ENCODE measurements at regions not wholly inside any gene's neighbourhood (a gene's known extent, or its start where the extent isn't known, plus 50 kb on each side); places are given as distances from the start of the nearest gene placed in this dataset.
"Not testable (repeated sequence)": the region's sequence is repeated elsewhere in the genome, so short reads cannot be mapped to it uniquely, and the experiment has no call there.

DNA sequence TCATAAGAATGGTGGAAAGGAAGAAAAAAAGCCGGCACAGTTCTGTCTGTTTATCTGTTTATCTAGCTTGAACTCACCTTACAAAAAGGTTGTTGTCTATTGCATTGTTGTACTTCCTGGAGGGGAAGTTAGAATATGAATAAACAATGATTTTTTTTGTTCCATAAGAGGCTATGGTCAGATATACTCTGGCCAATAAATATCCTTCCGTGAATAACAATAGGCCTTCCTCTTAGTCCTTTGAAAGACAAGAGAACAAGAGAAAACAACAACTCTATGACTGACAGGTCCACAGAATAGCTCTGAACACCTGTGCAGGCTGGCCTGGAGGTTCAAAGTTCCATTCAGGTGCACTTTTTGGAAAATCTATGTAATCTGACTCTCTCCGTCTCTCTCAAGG lies 192.8 kb upstream of the KRR1 start:
- H3K4me3 ChIP-seq (ENCODE audit: low read length), result no peak overlapping the region
- DNase-seq (ENCODE audit: low read depth, low spot score), result no peak

DNA sequence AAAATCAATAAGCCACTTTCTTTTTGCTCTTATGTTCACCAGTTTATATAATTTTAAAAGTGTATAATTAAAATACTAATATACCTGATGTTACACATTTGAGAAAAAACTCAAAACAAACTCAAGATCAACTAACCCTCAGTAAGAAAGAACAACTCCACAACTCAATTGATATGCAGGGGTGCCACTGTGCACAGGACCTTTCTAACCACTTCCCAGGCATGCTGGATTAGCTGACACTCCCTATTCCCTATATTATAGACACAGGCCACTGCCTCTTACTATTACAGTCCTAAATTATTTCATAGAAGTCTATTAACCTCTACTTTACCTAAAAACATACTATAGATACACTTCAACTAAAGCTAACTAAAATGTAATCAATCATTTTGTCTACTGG lies 191.7 kb upstream of the KRR1 start:
- H3K4me3 ChIP-seq (ENCODE audit: low read length), result no peak overlapping the region
- no peak for DNase-seq (ENCODE audit: low read depth, low spot score)

DNA sequence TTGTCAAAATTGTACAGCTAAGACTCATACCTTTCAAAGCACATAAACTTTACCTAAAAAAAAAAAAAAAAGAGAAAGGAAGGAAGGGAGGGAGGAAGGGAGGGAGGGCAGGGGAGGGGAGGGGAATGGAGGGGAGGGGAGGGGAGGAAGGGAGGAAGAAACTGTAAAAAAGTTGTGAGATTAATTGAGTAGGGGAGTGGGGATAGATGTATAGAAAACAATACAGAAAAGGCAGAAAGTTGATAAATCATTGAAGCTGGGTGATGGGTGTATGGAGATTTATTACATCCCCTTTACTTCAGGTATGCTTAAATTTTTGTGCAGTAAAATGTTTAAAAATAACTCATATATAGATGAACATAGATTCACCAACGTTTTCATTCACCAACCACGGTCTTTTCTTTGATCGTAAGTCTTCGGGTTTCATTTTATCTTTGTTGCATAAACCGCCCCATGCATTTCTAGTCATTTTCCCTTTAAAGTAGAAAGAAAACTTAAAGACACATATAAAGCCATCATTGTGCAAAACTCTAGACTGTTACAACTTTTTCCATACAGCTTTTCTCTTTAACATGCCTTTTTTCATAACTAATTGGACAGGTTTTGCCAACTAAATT lies 191.2 kb upstream of the KRR1 start:
- peak; percentile 25 for DNase-seq (ENCODE audit: low read depth, low spot score)
- no peak overlapping the region for H3K4me3 ChIP-seq (ENCODE audit: low read length)

DNA sequence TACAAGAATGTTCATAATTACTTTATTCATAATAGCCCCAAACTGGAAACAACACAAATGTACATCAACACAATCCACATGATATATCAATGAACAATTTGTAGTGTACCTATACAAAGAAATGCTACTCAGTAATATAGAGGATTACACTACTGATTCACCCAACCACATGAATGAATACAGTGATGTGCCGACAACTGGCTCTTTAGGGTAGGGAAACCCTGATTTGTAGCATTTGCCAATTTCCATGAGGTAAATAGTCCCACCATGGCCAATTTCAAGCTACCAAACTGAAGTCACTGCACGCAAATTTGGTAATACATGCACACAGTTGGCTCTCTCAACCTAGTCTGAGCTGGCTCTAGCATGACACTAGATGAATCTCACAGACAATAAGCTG lies 190.4 kb upstream of the KRR1 start:
- H3K4me3 ChIP-seq (ENCODE audit: low read length), result no peak overlapping the region
- DNase-seq (ENCODE audit: low read depth, low spot score), result no peak

DNA sequence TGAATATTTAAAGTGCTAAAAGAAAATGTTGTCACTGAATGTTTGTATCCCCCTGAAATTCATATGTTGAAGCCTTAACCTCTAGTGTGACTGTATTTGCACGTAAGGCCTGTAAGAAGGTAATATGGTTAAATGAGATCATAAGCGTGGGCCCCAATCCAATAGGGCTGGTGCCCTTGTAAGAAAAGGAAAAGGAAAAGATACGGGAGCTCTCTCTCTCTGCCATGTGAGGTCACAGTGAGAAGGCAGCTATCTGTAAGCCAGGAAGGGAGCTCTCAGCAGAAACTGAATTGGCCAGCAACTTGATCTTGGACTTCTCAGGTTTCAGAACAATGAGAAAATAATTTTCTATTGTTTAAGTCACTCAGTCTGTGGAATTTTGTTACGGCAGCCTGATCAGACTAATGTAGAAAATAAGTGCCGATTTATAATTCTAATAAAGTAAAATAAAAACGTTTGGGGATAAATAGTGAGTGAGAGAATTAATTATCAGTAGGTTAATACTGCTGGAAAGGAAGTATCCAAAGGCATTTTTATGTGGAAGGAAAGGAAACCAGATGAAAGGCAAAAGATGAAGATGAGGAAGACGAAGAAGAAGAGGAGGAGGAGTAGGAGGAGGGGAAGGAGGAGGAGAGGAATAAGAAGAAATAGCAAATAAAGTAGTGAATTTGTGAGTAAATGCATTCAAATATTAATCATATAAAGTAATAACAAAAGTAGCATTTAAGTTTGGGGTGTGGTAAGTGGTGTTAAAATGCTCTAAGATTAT lies 188.5 kb upstream of the KRR1 start:
- no peak for DNase-seq (ENCODE audit: low read depth, low spot score)
- H3K4me3 ChIP-seq (ENCODE audit: low read length), result no peak overlapping the region

DNA sequence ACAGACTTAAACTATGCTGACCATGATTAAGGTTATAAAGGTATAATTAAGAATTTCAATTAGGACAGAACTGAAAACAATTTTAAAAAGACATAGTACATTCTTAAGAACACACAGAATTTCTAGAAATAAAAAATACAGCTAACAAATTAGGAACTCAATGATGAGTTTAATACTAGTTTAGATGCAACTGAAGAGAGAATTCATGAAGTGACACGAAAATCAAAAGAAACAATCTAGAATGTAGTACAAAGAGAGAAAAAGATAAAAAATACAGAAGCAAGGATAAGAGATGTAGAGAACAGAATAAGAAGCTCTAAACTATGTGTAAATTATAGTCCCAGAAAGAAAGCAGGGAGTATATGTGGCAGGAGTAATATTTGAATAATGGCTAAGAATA lies 187.8 kb upstream of the KRR1 start:
- DNase-seq (ENCODE audit: low read depth, low spot score), result no peak
- no peak overlapping the region for H3K4me3 ChIP-seq (ENCODE audit: low read length)

DNA sequence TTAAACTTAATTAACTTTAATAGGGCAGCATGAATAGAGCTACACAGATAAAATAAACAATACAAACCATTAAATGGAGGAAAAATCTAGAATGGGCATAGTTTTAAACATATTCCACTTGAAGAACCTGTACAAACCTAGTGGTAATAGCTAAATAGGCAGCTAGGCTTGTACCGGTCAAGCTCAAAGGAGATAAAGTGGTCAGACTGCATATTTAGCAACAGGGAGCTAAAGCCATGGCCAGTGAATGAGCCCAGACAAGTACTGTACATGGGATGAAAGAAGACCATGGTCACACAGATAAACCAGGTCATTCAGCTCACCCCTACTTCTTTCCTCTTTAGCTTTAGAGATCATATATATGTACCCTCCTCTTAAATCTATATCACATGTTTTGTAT lies 186.6 kb upstream of the KRR1 start:
- H3K4me3 ChIP-seq (ENCODE audit: low read length), result no peak overlapping the region
- no peak for DNase-seq (ENCODE audit: low read depth, low spot score)

DNA sequence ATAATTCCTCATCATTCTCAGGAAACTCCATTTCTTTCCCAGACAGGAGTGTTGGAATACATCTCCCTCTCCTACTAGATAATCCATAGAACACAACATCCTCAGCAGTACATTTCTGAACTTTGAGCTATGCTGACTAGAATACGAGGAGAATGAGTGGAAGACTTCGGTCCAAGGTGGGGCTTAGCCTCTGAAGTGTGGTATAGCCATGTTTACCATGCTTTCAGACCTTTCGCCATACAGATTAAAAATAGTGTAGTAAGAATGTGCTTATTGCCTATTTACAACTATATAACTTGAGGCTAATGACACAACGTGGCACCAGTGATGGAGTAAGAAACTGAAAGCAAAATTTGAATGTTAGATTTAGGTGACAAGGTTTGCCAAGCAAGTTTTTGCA lies 184.5 kb upstream of the KRR1 start:
- H3K4me3 ChIP-seq (ENCODE audit: low read length), result no peak overlapping the region
- DNase-seq (ENCODE audit: low read depth, low spot score), result no peak

DNA sequence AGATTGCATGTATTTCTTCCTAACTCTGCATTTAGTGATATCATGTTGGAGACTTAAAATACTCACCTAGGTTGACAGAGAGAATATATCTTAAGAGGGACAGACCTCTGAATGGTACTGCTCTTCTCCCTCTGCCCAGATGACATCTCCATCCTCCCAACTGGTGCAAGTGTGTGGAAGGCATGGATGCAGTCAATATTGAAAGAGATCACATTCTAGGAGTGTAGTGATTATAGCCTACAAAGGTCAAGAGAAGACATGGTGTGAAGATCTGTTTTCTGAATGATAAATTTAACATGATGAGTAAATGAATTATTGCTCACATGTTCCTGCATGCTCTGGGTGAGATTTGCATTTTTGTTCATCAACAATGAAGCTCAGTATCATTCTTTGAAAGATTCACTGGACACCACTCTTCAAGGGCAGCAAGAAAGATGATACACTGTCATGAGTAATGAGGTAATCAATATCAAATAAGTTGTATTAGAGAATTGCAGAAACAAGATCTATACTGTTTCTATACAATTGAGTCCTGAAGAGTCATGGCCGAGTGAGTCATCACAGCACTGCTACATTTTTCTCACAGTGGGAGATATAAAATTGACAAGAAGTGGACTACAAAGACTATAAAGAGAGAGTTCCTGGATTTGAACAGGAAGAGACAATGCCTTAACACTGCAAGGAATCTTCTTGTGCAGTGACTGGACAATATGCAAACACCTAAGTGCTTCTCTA lies 183.3 kb upstream of the KRR1 start:
- H3K4me3 ChIP-seq (ENCODE audit: low read length), result no peak overlapping the region
- no peak for DNase-seq (ENCODE audit: low read depth, low spot score)

DNA sequence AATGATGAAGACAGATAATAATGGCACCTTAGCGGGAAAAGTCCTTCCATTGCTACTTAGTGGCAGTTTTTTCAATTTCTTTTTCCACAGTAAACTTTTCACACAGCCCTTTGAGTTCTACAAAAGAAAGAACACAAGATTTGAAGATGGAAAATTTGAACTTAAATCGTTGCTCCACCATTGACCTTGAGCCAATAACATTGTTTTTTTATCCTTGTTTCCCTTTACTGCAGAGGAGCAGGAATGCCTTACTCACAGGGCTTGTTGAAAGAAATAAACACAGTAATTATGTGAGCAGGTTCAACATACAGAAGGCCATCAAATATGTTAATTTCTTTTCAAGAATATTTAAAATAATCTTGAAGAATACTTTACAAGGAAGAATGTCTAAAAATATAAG lies 181.5 kb upstream of the KRR1 start:
- DNase-seq (ENCODE audit: low read depth, low spot score), result no peak
- H3K4me3 ChIP-seq (ENCODE audit: low read length), result no peak overlapping the region

DNA sequence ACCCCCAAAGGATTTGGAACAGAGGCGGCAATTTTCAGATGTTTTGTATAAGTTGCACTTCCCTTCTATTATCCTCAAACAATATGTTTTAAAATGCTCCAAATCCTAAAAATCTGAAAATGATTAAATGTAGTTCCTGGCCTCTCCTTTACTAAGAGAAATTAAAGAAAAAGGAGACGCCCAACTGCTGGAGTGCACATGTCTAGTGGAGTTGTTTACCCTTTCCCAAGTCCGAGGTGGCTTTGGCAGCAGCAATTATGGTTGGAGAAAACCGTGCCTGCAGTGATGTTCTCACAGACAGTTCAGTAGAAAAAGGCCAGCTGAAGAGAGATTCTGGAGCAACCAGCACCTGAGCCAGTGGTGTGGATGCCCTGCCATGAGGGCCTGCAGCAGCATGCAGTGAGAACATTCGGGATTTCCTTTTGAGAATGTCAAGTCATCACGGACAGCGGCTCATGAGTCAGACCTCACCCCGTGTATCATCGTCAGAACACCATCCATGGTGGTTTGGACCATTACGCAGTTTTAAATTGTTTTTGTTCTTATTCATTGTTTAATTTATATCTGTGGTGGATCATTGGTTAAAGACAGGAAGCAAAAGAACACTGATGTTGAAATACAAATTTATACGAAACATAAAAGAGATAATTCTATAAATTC lies 179.0 kb upstream of the KRR1 start:
- H3K4me3 ChIP-seq (ENCODE audit: low read length), result no peak overlapping the region
- DNase-seq (ENCODE audit: low read depth, low spot score), result no peak

DNA sequence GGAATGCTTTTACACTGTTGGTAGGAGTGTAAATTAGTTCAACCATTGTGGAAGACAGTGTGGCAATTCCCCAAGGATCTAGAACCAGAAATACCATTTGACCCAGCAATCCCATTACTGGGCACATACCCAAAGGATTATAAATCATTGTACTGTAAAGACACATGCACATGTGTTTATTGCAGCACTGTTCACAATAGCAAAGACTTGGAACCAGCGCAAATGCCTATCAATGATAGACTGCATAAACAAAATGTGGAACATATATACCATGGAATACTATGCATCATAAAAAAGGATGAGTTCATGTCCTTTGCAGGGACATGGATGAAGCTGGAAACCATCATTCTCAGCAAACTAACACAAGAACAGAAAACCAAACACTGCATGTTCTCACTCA lies 174.8 kb upstream of the KRR1 start:
- not testable (repeated sequence) for DNase-seq (ENCODE audit: low read depth, low spot score)

DNA sequence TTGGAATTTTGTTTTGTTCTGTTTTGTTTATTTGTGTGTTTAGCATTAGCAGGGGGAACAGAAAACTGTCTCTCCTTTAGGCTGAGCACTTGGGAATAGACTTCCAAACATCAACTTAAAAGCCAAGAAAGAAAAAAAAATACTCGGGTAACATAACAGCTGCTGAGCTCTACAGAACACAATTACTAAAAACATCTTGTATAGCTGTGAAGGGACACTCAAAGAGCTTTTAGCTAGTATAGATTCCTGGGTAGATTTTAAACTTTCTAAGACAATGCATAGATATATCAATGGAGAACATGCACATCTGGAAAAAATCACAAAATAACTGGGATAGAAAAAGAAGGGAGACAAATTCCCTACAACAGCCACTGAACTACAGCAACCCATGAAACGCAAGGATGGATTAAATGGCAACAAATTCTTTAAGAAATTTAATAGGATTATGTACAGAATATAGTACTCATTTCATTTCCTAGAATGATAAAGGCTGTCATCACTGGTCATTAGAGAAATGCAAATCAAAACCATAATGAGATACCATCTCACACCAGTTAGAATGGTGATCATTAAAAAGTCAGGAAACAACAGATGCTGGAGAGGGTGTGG lies 174.3 kb upstream of the KRR1 start:
- H3K4me3 ChIP-seq (ENCODE audit: low read length), result no peak overlapping the region
- DNase-seq (ENCODE audit: low read depth, low spot score), result no peak

More for the DNA sequence above, 174.8 kb upstream of the KRR1 start:
- not testable (repeated sequence) for H3K4me3 ChIP-seq (ENCODE audit: low read length)

DNA sequence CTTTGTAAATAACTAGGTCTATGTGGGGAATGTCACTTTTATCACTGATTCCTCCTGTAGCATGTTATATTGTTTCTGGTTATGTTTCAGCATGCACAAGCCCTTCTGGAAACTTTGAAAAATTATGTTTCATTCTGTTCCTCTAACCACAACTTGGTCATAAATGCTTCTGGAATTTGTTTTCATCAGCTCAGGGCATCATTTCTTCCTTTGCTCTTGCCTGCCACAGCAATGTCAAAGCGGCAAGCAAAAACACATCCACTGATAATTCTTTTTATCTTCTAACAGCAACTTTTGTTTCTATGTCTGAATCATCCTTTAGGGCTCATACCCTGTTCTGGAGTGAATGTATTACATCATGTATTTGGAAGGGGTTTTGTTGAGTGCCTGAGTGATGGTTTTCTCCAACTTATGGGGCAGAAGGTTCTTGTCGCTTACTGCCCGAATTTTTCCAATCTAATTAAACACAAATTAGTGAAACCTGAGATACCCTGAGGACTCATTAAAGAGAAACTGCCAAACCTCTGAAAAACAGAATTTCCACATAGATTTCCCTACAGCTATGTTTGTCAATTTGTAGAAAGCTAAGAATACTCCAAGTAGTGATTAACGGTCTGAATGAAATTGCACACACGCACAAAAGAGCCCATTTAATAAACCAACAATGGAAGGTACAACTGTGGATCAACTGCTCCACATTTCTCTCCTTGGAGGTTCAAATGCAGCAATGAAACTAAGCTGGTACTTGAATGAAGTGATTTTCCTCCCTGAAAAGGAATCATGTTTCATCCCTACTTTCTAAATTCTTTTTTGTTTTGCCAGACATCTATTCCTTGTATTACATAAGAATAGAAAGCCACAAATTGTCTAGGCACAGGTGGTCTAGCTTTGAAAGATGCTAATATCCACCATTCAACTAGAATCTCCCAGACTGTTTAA lies 173.5 kb upstream of the KRR1 start:
- DNase-seq (ENCODE audit: low read depth, low spot score), result no peak

DNA sequence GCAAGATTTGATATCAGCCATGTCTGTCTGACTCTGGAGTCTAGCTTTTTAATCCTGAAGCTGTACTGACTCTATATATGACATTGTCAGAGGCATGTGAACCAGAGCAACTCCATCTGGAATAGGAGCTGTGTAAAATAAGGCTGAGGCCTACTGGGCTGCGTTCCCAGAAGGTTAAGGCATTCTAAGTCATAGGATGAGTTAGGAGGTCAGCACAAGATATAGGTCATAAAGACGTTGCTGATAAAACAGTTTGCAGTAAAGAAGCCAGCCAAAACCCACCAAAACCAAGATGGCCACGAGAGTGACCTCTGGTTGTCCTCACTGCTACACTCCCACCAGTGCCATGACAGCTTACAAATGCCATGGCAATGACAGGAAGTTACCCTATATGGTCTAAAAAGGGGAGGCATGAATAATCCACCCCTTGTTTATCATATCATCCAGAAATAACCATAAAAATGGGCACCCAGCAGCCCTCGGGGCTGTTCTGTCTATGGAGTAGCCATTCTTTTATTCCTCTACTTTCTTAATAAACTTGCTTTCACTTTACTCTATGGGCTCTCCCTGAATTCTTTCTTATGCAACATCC lies 172.7 kb upstream of the KRR1 start:
- DNase-seq (ENCODE audit: low read depth, low spot score); H3K4me3 ChIP-seq (ENCODE audit: low read length): not testable (repeated sequence)

More for the DNA sequence above, 173.5 kb upstream of the KRR1 start:
- no peak overlapping the region for H3K4me3 ChIP-seq (ENCODE audit: low read length)

DNA sequence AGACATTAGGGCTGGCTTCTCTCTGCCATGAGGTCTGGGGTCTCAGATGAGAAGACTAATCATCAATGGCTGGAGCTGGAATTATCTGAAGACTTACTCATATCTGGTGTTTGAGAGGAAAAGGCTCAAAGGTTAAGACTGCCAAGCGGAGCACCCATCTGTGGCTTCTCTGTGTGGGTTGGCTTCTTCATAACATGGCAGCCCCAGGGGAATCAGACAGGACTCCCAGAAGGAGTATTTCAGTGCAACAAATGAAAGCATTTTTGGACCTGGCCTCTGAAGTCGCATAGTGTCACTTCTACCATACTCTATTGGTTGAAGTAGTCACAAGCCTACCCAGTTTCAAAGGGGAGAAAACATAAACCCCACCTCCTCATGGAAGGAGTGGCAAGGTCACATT lies 171.8 kb upstream of the KRR1 start:
- H3K4me3 ChIP-seq (ENCODE audit: low read length), result no peak overlapping the region
- no peak for DNase-seq (ENCODE audit: low read depth, low spot score)

DNA sequence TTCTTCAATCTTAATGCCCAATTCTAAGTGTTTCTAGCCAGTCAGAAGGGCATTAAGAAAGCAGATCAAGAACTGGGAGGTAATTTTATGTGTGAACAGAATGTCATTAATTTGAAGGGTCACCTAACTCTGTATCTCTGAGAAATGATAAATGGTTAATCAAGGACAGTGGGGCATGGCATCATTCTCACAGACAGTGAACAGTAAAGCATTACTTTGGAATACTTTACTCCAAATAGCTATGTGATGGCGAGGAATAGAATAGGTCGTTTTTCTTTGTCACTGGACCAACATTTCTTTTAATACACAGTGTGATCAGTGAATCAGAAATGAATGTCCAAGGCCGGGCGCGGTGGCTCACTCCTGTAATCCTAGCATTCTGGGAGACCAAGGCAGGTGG lies 166.1 kb upstream of the KRR1 start:
- no peak for DNase-seq (ENCODE audit: low read depth, low spot score)
- no peak overlapping the region for H3K4me3 ChIP-seq (ENCODE audit: low read length)

DNA sequence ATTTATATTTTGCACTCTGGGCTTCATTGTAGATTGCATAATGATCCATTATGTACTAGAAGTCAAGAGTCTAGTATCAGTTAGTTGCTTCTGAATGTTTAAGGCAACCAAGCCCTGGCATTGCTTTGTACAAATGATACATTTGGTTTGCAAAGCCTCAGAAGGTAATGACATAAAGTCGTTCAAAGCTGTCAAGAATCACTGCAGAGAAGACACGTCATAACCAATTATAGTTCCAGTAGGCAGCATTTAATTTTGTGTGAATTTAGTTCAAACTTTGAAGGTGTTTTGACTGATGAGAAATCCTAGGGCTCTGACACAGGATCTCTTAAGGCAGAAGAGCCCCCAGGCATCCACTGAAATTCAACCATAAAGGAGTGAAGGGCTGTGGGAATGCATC lies 163.0 kb upstream of the KRR1 start:
- H3K4me3 ChIP-seq (ENCODE audit: low read length), result no peak overlapping the region
- DNase-seq (ENCODE audit: low read depth, low spot score), result no peak
